SK-N-MC (cell line): ENCODE measurements at regions not wholly inside any gene's neighbourhood (a gene's known extent, or its start where the extent isn't known, plus 50 kb on each side); places are given as distances from the start of the nearest gene placed in this dataset.

ENCODE experiments used
- DNase-seq: peaks from one replicate; pipeline ENCODE4 v3.0.0-alpha.2; 2011; ENCODE audit warnings: low read depth, low spot score
- H3K27ac ChIP-seq: fragments of 200-600 bp; sonication (generic); 2 replicates; pipeline ENCODE4 v1.5.1; 2016; ENCODE audit warnings: mixed run types
- H3K36me3 ChIP-seq: fragments of 200-600 bp; sonication (generic); 2 replicates; pipeline ENCODE4 v1.6.1; 2017; ENCODE audit warnings: antibody characterized with exemption, low read length, mixed read lengths; ENCODE audit not compliant: insufficient read depth
- H3K4me3 ChIP-seq: fragments of 200-600 bp; sonication (generic); 2 replicates; pipeline ENCODE4 v1.5.1; 2016
- H3K9ac ChIP-seq: fragments of 200-600 bp; sonication (generic); 2 replicates; pipeline ENCODE4 v1.8.0; 2017; ENCODE audit warnings: mixed run types, mixed read lengths; ENCODE audit not compliant: insufficient read length
- H3K9me3 ChIP-seq: fragments of 200-600 bp; sonication (generic); 2 replicates; pipeline ENCODE4 v1.6.1; 2017; ENCODE audit warnings: low read depth, mild to moderate bottlenecking, antibody characterized with exemption, low read length, moderate library complexity, mixed read lengths
- EZH2 ChIP-seq: fragments of 200-600 bp; sonication (generic); IDR thresholded peaks from one replicate; pipeline ENCODE4 v1.6.1; 2017; ENCODE audit warnings: antibody characterized with exemption
- FOXP2 ChIP-seq: optimal IDR thresholded peaks from 2 replicates; pipeline ENCODE3; 2011; ENCODE audit warnings: mild to moderate bottlenecking, moderate library complexity; ENCODE audit not compliant: insufficient read depth; ENCODE audit errors: extremely low read length, control extremely low read depth
- POLR2AphosphoS5 ChIP-seq: IDR thresholded peaks from 2 replicates; pipeline ENCODE4 v1.6.1; 2012; ENCODE audit warnings: mild to moderate bottlenecking, low read depth, low read length, borderline replicate concordance

GRCh38 chr4:58406762-58407161, 1296.6 kb upstream of the IGFBP7 start:
- TF ChIP-seq FOXP2, result no peak
- no peak for TF ChIP-seq EZH2
- no peak for TF ChIP-seq POLR2AphosphoS5
- Histone ChIP-seq H3K27ac (no peak overlapping the region), H3K9ac (no peak overlapping the region), H3K36me3 (no peaks in the 10 kb centered on the region), H3K9me3 (no peaks in the 10 kb centered on the region), H3K4me3 (no peak overlapping the region)
- DNase-seq, result no peak

DNA sequence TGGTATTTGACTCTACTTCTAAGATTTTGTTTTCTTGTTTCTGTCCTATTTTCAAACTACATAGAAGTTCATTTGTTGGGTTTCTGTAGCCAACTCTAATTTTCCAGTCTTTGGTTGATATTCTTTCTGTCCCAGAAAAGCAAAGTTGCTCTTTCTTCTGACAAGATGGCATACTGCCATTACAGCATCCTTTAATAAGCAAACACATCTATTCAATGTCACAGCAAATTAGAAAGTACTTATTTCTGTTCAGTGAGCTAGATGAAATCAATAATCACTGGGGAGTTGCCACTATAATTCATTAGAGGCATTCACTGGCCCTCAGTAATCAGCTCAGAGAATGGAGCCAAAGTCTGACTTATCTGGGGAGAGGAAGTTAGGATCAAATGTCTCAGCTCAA, 1258.0 kb upstream of the IGFBP7 start:
- Histone ChIP-seq H3K27ac (no peak overlapping the region), H3K9ac (no peak overlapping the region), H3K9me3 (no peaks in the 10 kb centered on the region), H3K4me3 (no peak overlapping the region), H3K36me3 (no peaks in the 10 kb centered on the region)
- TF ChIP-seq POLR2AphosphoS5 (no peak), FOXP2 (no peak), EZH2 (no peak)
- DNase-seq, result no peak

DNA sequence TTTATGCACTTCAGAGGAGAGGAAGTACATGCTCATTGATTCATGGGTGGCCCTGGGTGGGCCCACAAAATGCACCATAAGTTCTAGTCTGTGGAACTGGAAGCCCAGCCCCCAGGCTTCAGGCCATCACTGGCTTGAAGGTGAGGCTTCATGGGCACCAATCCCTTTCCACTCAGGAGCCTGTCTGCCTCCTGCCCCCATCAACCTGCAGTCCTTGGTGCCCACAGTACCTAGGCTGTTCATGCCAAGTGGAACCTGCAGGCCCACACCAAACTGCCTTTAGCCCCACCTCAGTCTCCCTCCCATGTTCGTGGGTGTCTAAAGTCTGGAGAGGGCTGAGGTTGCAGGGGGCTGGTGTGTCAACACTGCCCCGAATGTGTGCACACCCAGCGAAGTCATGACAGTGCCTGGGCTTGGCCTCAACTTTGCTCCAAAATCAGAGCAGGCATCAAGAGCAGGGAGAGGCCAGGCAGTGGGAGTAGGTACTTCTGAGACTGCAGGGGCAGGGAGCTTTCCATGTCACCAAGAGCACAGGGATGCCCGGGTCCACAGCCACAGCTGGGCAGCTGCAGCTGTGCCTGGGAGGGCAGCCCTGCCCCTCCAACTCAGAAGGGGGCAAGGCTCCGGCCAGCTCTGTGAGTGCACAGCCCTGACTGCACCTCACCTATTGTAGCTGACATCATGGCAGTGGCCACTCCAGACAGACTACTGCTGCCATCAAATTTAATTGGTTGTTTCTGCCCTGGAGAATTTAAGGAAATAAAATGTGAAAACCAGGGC, 1250.4 kb upstream of the IGFBP7 start:
- DNase-seq, result no peak
- Histone ChIP-seq H3K27ac (no peak overlapping the region), H3K9me3 (no peaks in the 10 kb centered on the region), H3K4me3 (no peak overlapping the region), H3K36me3 (no peaks in the 10 kb centered on the region), H3K9ac (no peak overlapping the region)
- no peak for TF ChIP-seq POLR2AphosphoS5
- no peak for TF ChIP-seq FOXP2
- TF ChIP-seq EZH2, result no peak

- TF ChIP-seq EZH2 (no peak), POLR2AphosphoS5 (no peak), FOXP2 (no peak)
Measured at GRCh38 chr4:58359590-58359989, 1249.4 kb upstream of the IGFBP7 start.

DNA sequence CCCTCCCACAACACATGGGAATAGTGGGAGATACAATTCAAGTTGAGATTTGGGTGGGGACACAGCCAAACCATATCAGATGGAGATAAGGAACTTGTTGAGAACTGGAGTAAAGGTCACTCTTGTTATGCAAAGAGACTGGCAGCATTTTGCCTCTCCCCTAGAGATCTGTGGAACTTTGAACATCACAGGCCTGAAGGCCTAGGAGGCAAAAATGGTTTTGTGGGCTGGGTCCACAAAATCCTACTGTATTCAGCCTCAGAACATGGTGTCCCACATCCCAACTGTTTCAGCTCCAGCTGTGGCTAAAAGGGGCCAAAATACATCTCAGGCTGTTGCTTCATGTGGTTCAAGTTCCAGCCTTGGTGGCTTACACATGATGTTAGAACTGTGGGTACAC, 1247.8 kb upstream of the IGFBP7 start:
- TF ChIP-seq POLR2AphosphoS5, result no peak
- TF ChIP-seq FOXP2, result no peak
- no peak for TF ChIP-seq EZH2
- no peak for DNase-seq
- Histone ChIP-seq H3K9ac (no peak overlapping the region), H3K4me3 (no peak overlapping the region), H3K27ac (no peak overlapping the region), H3K36me3 (no peaks in the 10 kb centered on the region), H3K9me3 (no peaks in the 10 kb centered on the region)

More at GRCh38 chr4:58359590-58359989, 1249.4 kb upstream of the IGFBP7 start:
- Histone ChIP-seq H3K4me3 (no peak overlapping the region), H3K36me3 (no peaks in the 10 kb centered on the region), H3K9me3 (no peaks in the 10 kb centered on the region), H3K9ac (no peak overlapping the region), H3K27ac (no peak overlapping the region)
- no peak for DNase-seq

DNA sequence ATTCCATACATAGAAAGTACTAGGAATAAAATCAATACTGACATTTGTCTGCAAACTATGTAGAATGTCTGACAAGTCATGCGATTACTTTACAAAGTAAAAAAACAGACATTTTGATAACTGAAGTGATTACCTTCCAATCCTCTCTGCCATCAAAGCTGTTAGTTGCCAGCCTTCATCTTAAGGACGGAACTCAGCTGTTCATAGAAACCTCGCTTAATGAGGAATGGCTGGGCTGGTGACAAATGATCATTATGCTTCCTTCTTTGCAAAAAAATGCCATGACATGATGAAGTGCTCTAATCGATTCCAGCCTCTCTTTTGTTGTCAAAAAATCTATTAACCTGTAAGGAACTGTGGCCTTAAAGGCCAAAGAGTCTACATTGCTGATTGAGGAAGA, 1214.9 kb upstream of the IGFBP7 start:
- no peaks in the 10 kb centered on the region for H3K9me3 ChIP-seq
- TF ChIP-seq POLR2AphosphoS5, result no peak
- TF ChIP-seq EZH2, result no peak
- no peak for TF ChIP-seq FOXP2
- H3K9ac ChIP-seq, result no peak overlapping the region
- no peak overlapping the region for H3K27ac ChIP-seq
- no peaks in the 10 kb centered on the region for H3K36me3 ChIP-seq
- no peak for DNase-seq
- H3K4me3 ChIP-seq, result no peak overlapping the region

DNA sequence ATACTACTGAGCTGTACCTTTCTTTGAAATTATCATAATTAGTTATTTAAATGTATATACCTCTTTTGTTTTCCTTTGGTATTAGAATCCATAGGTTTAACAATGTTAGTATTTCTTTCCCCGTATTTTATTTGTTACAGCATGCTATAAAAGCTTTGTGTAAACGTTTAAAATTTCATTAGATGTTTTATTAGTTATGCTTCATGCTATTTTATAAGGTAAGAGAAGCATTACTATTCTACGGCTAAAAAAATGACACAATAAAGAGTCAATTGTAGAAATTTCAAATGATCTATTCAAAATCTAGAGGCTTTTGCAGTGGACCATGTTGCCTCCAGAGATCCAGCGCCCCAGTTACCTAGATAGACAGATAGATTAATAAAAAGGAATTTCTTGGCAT, 1203.3 kb upstream of the IGFBP7 start:
- Histone ChIP-seq H3K9me3 (no peaks in the 10 kb centered on the region), H3K27ac (no peak overlapping the region), H3K36me3 (no peaks in the 10 kb centered on the region), H3K4me3 (no peak overlapping the region), H3K9ac (no peak overlapping the region)
- DNase-seq, result no peak
- TF ChIP-seq POLR2AphosphoS5 (no peak), EZH2 (no peak), FOXP2 (no peak)

- no peak overlapping the region for H3K9ac ChIP-seq
- no peak for DNase-seq
- H3K36me3 ChIP-seq, result no peaks in the 10 kb centered on the region
- no peak for TF ChIP-seq EZH2
- TF ChIP-seq FOXP2, result no peak
- TF ChIP-seq POLR2AphosphoS5, result no peak
- H3K4me3 ChIP-seq, result no peak overlapping the region
- no peak overlapping the region for H3K27ac ChIP-seq
- H3K9me3 ChIP-seq, result no peaks in the 10 kb centered on the region
Measured at GRCh38 chr4:58303456-58303855, 1193.3 kb upstream of the IGFBP7 start.

- TF ChIP-seq EZH2, result no peak
- TF ChIP-seq POLR2AphosphoS5, result no peak
- no peak for TF ChIP-seq FOXP2
- H3K36me3 ChIP-seq, result no peaks in the 10 kb centered on the region
- no peaks in the 10 kb centered on the region for H3K9me3 ChIP-seq
- no peak for DNase-seq
- H3K27ac ChIP-seq, result no peak overlapping the region
- no peak overlapping the region for H3K4me3 ChIP-seq
- H3K9ac ChIP-seq, result no peak overlapping the region
Measured at GRCh38 chr4:58301376-58301999, 1191.3 kb upstream of the IGFBP7 start.
